Spleen (tissue), 7 donors: ENCODE measurements at regions not wholly inside any gene's neighbourhood (a gene's known extent, or its start where the extent isn't known, plus 50 kb on each side); places are given as distances from the start of the nearest gene placed in this dataset.

Experiments used
- CTCF ChIP-seq, 11 experiments: fragments of 200-600 bp in 7 of 11; fragments of 450-650 bp in 4 of 11; sonication (generic) in 4 of 11; IDR thresholded peaks in 8 of 11; conservative IDR thresholded peaks in 3 of 11; 1 replicate in 7 of 11; 2 replicates in 4 of 11; pipeline versions ENCODE4 v1.4.0 to v1.8.0; 2016 to 2021; ENCODE audit warnings: antibody characterized with exemption in 11 of 11, inconsistent platforms in 4 of 11, mild to moderate bottlenecking in 1 of 11
- POLR2A ChIP-seq, 3 donors: fragments of 450-650 bp; IDR thresholded peaks; one replicate each; pipeline ENCODE4 v1.5.1; 2017; ENCODE audit warnings: antibody characterized with exemption in 3 of 3, mild to moderate bottlenecking in 1 of 3
- POLR2AphosphoS5 ChIP-seq, 3 donors: sonication (generic); formaldehyde crosslinking; IDR thresholded peaks; one replicate each; pipeline ENCODE4 v1.5.1; 2017; ENCODE audit warnings: antibody characterized with exemption in 3 of 3
- donor health status: DM: no; HTN: no; CAD: no; lungs with moderate emphysema.
- donor health status: DM: no; HTN: no; CAD: no.
- donor health status: DM: no; HTN: no; CAD: no.

DNA sequence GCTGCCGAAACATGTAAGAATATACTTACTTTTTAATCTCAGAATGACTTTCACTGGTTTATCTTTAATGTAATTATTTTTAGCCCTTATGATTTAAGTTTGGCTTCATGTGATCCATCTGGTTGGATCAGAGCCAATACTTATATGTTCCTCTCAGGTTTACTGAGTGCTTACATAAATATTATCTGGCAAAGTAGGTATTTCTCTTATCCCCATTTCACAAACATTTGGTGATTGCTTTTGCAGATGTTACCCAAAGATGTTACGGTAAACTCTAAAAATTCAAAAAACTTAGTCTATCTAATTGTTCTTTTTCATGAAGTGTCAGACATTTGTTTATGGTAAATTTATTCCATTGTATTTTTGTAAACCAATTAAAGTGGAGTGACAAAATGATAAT lies 115.0 kb upstream of the TLL1 start:
- TF ChIP-seq CTCF (IDR thresholded peaks at IDR 0.05 in 8 of 11, conservative IDR thresholded peaks at IDR 0.05 in 3 of 11) (no peak), POLR2AphosphoS5 (IDR thresholded peaks at IDR 0.05) (no peak), POLR2A (IDR thresholded peaks at IDR 0.05) (no peak)
